ENCODE measurements at regions not wholly inside any gene's neighbourhood (a gene's known extent, or its start where the extent isn't known, plus 50 kb on each side); places are given as distances from the start of the nearest gene placed in this dataset.
"Not testable (repeated sequence)": the region's sequence is repeated elsewhere in the genome, so short reads cannot be mapped to it uniquely, and the experiment has no call there.

DNA sequence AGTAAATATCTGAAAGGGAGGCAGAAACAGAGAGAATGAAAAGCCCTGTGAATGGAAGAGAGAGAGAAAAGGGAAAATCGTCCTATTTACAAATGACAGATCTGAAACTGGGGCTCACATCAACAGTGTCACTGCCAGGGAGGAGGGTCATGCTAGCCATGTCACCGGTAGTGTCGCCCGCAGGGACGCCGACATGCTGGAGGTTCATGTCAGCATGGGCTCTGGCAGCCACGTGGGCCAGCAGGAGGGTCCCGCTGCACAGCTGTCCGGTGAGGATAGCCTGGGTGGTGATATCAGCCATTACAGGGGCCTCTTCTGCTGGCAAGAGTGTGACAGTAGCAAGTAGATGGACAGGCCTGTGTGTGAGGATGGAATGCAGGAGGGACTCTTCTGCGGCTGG is 738.6 kb upstream of the DEFB115 start:
- not testable (repeated sequence) for H4K20me1 ChIP-seq (ENCODE audit: insufficient read depth, low read length); H3K4me1 ChIP-seq (ENCODE audit: insufficient read depth, low read length); ATAC-seq (ENCODE audit: insufficient read depth, low read depth); H3K36me3 ChIP-seq (ENCODE audit: insufficient read depth, low read length); H3K9me3 ChIP-seq (ENCODE audit: insufficient read depth, low read length, severe bottlenecking); H3K9ac ChIP-seq (ENCODE audit: low read depth, low read length); H3K79me2 ChIP-seq (ENCODE audit: insufficient read depth, low read length); H3K27ac ChIP-seq (ENCODE audit: low read length); DNase-seq; H3K27me3 ChIP-seq (ENCODE audit: insufficient read depth, low read length, poor library complexity); H3K4me3 ChIP-seq (ENCODE audit: low read depth in 1 of 2, low read length in 2 of 2); H2AFZ ChIP-seq (ENCODE audit: low read depth, low read length); H3K4me2 ChIP-seq (ENCODE audit: insufficient read depth, low read length)

DNA sequence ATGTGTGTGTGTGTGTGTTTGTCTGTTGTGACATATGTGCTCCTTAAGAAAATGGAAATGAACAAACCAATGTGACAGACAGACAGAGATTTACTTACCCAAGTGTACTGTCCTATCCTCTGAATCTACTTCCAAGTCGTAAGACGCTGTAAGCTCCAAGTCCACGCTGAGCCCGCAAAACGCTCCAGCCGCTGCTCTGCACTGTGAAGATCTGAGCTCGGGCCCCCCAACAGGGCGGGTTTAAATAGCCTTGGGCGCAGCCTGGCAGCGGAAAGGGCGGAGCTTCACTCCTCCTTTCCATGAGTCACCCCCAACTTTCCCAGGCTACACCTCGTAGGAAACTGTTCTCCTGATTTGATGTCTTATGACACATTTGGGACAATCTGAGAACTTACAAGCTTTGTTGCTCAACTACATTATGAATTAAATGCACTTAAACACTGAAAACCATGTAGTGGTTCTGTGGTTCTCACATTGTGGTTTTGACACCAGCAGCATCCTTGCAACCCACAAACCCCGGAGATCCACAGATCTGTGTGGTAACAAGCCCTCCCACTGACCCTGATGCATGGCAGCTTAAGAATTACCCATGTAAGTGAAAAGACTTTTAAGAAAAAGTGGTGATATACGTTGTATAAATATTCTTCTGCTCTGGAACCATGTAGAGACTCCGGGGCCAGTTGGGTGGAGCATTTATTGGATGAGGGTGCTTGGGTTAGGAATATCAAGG is 735.6 kb upstream of the DEFB115 start:
- not testable (repeated sequence) for H3K79me2 ChIP-seq (ENCODE audit: insufficient read depth, low read length); H3K4me1 ChIP-seq (ENCODE audit: insufficient read depth, low read length); H3K9ac ChIP-seq (ENCODE audit: low read depth, low read length); H4K20me1 ChIP-seq (ENCODE audit: insufficient read depth, low read length); H3K27me3 ChIP-seq (ENCODE audit: insufficient read depth, low read length, poor library complexity); H2AFZ ChIP-seq (ENCODE audit: low read depth, low read length); H3K27ac ChIP-seq (ENCODE audit: low read length); H3K4me2 ChIP-seq (ENCODE audit: insufficient read depth, low read length); H3K36me3 ChIP-seq (ENCODE audit: insufficient read depth, low read length); H3K4me3 ChIP-seq (ENCODE audit: low read depth in 1 of 2, low read length in 2 of 2); H3K9me3 ChIP-seq (ENCODE audit: insufficient read depth, low read length, severe bottlenecking)
- peak; percentile 81 for ATAC-seq (ENCODE audit: insufficient read depth, low read depth)
- DNase-seq = peak; percentile 74

DNA sequence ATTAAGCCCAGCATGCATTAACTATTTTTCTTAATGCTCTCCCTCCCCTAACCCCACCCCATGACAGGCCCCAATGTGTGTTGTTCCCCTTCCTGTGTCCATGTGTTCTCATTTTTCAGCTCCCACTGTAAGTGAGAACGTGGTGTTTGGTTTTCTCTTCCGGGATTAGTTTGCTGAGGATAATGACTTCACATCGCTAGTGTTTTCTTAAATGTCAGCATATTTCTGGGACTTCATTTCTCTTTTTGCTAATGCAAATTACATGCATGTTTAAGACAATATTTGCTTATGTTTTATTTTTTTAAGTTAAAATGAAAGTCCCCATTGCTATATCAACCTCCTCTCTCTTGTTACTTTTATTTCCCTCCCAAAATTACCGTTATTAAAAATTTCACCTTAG is 733.3 kb upstream of the DEFB115 start:
- not testable (repeated sequence) for H3K36me3 ChIP-seq (ENCODE audit: insufficient read depth, low read length); H2AFZ ChIP-seq (ENCODE audit: low read depth, low read length); H4K20me1 ChIP-seq (ENCODE audit: insufficient read depth, low read length); H3K9ac ChIP-seq (ENCODE audit: low read depth, low read length); H3K4me2 ChIP-seq (ENCODE audit: insufficient read depth, low read length); ATAC-seq (ENCODE audit: insufficient read depth, low read depth); H3K4me3 ChIP-seq (ENCODE audit: low read depth in 1 of 2, low read length in 2 of 2); H3K27me3 ChIP-seq (ENCODE audit: insufficient read depth, low read length, poor library complexity); H3K27ac ChIP-seq (ENCODE audit: low read length); DNase-seq; H3K9me3 ChIP-seq (ENCODE audit: insufficient read depth, low read length, severe bottlenecking); H3K79me2 ChIP-seq (ENCODE audit: insufficient read depth, low read length); H3K4me1 ChIP-seq (ENCODE audit: insufficient read depth, low read length)

DNA sequence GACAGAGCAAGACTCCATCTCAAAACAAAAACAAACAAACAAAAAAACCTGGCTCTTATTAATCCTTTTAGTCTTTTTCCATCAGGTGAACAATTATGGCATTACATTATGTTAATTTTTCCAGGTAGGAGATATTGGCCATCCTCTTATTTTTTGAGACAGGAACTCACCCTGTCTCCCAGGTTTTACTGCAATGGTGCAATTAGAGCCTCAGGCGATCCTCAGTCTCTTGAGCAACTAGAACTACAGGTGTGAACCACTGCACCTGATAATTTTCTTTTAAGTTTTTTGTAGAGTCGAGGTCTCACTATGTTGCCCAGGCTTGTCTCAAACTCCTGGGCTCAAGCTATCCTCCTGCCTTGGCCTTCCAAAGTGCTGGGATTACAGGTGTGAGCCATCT is 732.7 kb upstream of the DEFB115 start:
- H3K4me3 ChIP-seq (ENCODE audit: low read depth in 1 of 2, low read length in 2 of 2); H3K4me1 ChIP-seq (ENCODE audit: insufficient read depth, low read length); H3K4me2 ChIP-seq (ENCODE audit: insufficient read depth, low read length); H2AFZ ChIP-seq (ENCODE audit: low read depth, low read length); H3K27ac ChIP-seq (ENCODE audit: low read length); H3K9me3 ChIP-seq (ENCODE audit: insufficient read depth, low read length, severe bottlenecking); H4K20me1 ChIP-seq (ENCODE audit: insufficient read depth, low read length); H3K36me3 ChIP-seq (ENCODE audit: insufficient read depth, low read length); H3K79me2 ChIP-seq (ENCODE audit: insufficient read depth, low read length); H3K27me3 ChIP-seq (ENCODE audit: insufficient read depth, low read length, poor library complexity); H3K9ac ChIP-seq (ENCODE audit: low read depth, low read length); DNase-seq; ATAC-seq (ENCODE audit: insufficient read depth, low read depth): not testable (repeated sequence)

DNA sequence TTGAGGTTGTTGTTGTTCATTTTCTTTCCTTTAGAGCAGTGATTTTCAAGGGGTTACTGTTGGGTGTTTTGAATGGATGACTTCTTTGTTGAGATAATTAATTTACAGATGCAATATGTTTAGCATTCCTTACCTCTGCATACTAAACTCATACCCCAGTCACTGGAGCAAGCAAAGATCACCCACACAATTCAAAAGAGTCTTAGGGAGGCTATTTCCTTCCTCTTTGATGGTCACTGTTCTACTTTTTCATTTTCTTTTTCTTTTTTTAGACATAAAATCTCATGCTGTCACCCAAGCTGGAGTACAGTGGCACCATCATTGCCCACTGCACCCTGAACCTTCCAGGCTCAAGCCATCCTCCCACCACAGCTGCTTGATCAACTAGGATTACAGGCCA is 723.8 kb upstream of the DEFB115 start:
- not testable (repeated sequence) for H3K4me1 ChIP-seq (ENCODE audit: insufficient read depth, low read length); H3K27me3 ChIP-seq (ENCODE audit: insufficient read depth, low read length, poor library complexity); H3K9me3 ChIP-seq (ENCODE audit: insufficient read depth, low read length, severe bottlenecking); H3K79me2 ChIP-seq (ENCODE audit: insufficient read depth, low read length); H4K20me1 ChIP-seq (ENCODE audit: insufficient read depth, low read length); H3K36me3 ChIP-seq (ENCODE audit: insufficient read depth, low read length)
- H3K4me3 ChIP-seq (ENCODE audit: low read depth in 1 of 2, low read length in 2 of 2) = peak overlapping the region in 1 of 2 experiments; percentile 52; a peak in 2 of 4 replicates
- DNase-seq (peak; percentile 20), ATAC-seq (ENCODE audit: insufficient read depth, low read depth) (peak; percentile 78)
- H3K4me2 ChIP-seq (ENCODE audit: insufficient read depth, low read length) = peak overlapping the region; percentile 69
- peak overlapping the region; percentile 77 for H2AFZ ChIP-seq (ENCODE audit: low read depth, low read length)
- peak overlapping the region; percentile 54 for H3K9ac ChIP-seq (ENCODE audit: low read depth, low read length)
- peak overlapping the region; percentile 71 for H3K27ac ChIP-seq (ENCODE audit: low read length)

DNA sequence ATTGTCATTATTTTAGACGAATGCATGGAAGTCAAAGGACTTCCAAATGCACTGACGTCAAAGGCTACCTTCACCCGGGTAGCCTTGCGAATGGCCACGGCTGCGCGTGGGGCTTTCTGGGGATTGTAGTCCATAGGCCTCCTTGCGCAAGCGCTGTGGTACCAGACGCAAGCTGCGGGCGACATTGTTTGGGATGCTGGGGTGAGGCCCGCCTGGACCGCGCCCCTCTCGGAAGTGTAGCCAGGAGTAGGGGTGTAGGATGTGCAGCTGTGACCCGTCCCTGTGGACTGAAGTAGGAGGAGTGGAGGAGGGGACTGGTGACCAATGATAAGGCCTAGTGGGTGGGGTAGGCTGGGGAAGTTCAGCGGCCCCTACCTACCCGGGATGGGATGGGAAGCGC is 720.0 kb upstream of the DEFB115 start:
- H2AFZ ChIP-seq (ENCODE audit: low read depth, low read length) = not testable (repeated sequence)

DNA sequence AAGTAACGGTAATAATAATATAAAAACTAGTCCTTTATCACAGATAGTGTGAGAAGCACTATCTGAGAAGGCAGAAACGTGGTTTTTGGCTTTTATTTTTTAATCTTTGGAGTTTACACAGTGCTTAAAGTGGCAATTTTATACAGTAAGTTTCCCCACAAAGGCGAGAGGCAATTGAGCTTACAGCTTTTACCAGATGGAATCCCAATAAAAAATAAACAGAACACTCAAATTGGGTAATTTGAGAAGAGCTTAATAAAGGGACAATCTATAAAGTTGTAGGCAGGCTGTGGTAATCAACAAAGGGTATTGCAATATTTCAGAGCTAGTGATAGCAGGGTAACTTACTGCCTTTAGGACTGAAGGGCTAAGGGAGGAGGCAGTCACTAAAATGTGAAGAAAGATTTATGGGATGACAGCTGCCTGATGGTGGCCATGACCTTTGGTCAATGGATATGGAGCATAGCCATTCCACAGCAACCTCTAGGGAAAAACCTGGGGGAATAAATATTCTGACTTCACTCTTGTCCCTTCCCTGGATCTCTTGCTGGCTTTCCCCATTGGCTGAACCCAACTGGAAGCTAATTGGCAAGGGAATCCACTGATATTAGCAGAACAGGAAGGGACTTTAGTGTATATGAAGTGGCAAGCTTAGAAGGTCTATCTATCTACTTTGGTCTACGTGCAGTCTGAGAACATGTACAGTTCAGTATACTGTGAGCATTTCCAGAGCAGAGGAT is 717.0 kb upstream of the DEFB115 start:
- ATAC-seq (ENCODE audit: insufficient read depth, low read depth); H3K4me1 ChIP-seq (ENCODE audit: insufficient read depth, low read length); H3K4me2 ChIP-seq (ENCODE audit: insufficient read depth, low read length); H3K27me3 ChIP-seq (ENCODE audit: insufficient read depth, low read length, poor library complexity); H3K79me2 ChIP-seq (ENCODE audit: insufficient read depth, low read length); DNase-seq; H2AFZ ChIP-seq (ENCODE audit: low read depth, low read length); H3K9ac ChIP-seq (ENCODE audit: low read depth, low read length); H3K36me3 ChIP-seq (ENCODE audit: insufficient read depth, low read length); H3K27ac ChIP-seq (ENCODE audit: low read length); H3K4me3 ChIP-seq (ENCODE audit: low read depth in 1 of 2, low read length in 2 of 2); H3K9me3 ChIP-seq (ENCODE audit: insufficient read depth, low read length, severe bottlenecking); H4K20me1 ChIP-seq (ENCODE audit: insufficient read depth, low read length): not testable (repeated sequence)

More for the DNA sequence above, 720.0 kb upstream of the DEFB115 start:
- H3K27me3 ChIP-seq (ENCODE audit: insufficient read depth, low read length, poor library complexity); H3K36me3 ChIP-seq (ENCODE audit: insufficient read depth, low read length); DNase-seq; H4K20me1 ChIP-seq (ENCODE audit: insufficient read depth, low read length); H3K27ac ChIP-seq (ENCODE audit: low read length); H3K4me1 ChIP-seq (ENCODE audit: insufficient read depth, low read length); ATAC-seq (ENCODE audit: insufficient read depth, low read depth); H3K4me3 ChIP-seq (ENCODE audit: low read depth in 1 of 2, low read length in 2 of 2); H3K4me2 ChIP-seq (ENCODE audit: insufficient read depth, low read length); H3K9me3 ChIP-seq (ENCODE audit: insufficient read depth, low read length, severe bottlenecking); H3K79me2 ChIP-seq (ENCODE audit: insufficient read depth, low read length); H3K9ac ChIP-seq (ENCODE audit: low read depth, low read length): not testable (repeated sequence)

DNA sequence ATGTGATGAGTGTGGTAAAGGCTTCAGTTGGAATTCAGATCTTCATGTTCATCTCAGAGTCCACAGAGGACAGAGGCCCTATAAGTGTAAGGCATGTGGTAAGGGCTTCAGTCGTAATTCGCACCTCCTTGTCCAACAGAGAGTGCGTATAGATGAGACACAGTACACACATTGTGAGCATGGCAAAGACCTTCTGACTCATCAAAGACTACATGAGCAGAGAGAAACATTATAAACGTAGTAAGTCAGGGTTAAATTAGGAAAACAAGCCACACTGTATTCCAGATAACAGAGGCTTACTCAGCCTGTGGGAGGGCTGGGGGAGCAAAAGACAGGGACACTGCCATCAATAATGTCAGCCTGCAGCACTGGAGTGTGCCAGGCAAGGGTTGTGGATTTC is 706.2 kb upstream of the DEFB115 start:
- not testable (repeated sequence) for H2AFZ ChIP-seq (ENCODE audit: low read depth, low read length); H3K9me3 ChIP-seq (ENCODE audit: insufficient read depth, low read length, severe bottlenecking); H4K20me1 ChIP-seq (ENCODE audit: insufficient read depth, low read length); H3K4me2 ChIP-seq (ENCODE audit: insufficient read depth, low read length); H3K79me2 ChIP-seq (ENCODE audit: insufficient read depth, low read length); ATAC-seq (ENCODE audit: insufficient read depth, low read depth); H3K4me3 ChIP-seq (ENCODE audit: low read depth in 1 of 2, low read length in 2 of 2); H3K36me3 ChIP-seq (ENCODE audit: insufficient read depth, low read length); H3K27me3 ChIP-seq (ENCODE audit: insufficient read depth, low read length, poor library complexity); DNase-seq; H3K27ac ChIP-seq (ENCODE audit: low read length); H3K4me1 ChIP-seq (ENCODE audit: insufficient read depth, low read length); H3K9ac ChIP-seq (ENCODE audit: low read depth, low read length)

All from DND-41 (cell line).